ENCODE measurements at regions not wholly inside any gene's neighbourhood (a gene's known extent, or its start where the extent isn't known, plus 50 kb on each side); places are given as distances from the start of the nearest gene placed in this dataset.
A peak's percentile ranks its signal among the peaks of the same experiment; 100 is the strongest.
"Not testable (repeated sequence)": the region's sequence is repeated elsewhere in the genome, so short reads cannot be mapped to it uniquely, and the experiment has no call there.

DNA sequence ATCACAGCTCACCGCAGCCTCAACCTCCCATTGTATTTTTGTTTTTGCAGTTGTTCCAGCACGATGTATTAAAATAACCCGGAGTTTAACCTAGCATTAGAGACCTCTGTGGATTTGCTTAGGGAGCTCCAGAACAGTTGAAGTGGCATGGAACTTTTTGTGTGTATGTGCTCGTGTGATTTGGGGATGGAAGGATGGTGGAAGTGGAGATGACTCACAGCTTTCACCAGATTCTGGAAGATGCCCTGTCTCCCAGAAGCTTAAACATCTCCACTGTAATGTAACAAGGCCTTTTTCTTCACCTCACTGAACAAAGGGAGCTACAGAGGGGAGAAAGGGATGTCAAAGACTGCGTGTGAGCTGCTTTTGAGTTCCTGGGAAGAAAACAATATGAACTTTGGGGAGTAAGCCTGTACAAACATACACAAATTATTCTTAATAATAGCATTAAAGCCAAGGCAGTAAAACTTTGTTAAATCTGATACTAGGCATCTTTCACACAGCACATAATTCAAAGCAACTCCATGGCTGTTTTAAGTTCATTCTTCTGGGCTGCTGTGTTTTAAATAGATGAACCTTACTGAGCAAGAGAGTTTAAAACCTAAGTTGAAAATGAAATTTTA lies 226.4 kb downstream of the ADAMTS15 start:
- DNase-seq (ENCODE audit: low spot score): no peak

DNA sequence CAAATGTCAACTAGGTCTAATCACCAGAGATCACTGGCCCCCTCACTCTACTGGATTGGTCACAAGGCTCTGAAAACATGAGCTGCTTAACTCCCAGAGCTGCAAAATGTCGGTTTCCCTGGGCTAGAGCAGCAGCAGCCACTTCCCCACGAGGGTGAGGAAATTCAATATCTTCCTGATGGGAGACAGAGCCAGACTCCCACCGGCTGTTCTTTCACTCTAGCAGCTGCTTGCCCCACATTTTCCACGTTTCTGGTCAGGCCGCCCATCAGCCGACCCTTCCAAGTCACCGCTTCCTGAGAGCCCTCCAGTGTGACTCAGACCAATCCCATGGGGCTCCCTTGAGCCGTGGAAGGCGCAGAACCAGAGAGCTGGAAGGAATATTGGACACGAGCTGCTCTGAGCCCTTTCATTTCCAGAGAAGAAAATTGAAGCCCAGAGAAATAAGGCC lies 227.0 kb downstream of the ADAMTS15 start:
- peak; percentile 37 for DNase-seq (ENCODE audit: low spot score)

- DNase-seq (ENCODE audit: low spot score): no peak
Measured at GRCh38 chr11:130675917-130676316, 227.5 kb downstream of the ADAMTS15 start.

DNA sequence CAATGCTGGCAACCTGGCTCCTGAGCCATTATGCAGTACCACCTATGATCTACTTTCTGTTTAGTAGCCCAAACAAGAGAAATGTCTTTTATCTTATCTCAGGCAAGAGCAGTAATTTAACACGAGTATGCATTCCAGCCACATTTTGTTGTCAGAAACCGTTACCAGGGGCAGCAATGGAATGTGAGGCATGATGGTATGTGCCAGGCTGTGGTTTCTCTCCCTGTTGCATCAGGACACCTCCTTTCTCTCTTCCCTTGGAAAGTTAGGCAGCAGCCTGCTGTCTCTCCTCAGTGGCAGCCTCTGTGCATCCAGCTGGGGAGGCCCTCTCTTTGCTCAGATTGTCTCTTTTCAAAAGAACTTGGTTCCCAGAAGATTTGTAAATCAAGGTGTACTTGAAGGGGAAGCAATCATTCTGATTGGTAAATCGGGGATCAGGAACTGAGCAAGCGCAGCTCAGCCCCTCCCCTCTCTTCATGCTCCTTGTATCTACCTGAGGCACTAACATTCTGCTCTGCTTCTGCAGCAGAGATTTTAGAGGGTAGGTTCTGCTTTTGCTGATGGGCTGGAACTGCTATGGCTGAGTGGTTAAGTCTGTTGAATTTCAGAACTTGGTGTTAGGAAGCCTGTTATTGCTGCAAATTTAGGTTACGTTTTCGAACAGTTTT lies 229.2 kb downstream of the ADAMTS15 start:
- DNase-seq (ENCODE audit: low spot score): peak; percentile 85

GRCh38 chr11:130679247-130679646 lies 230.8 kb downstream of the ADAMTS15 start:
- DNase-seq (ENCODE audit: low spot score): no peak

DNA sequence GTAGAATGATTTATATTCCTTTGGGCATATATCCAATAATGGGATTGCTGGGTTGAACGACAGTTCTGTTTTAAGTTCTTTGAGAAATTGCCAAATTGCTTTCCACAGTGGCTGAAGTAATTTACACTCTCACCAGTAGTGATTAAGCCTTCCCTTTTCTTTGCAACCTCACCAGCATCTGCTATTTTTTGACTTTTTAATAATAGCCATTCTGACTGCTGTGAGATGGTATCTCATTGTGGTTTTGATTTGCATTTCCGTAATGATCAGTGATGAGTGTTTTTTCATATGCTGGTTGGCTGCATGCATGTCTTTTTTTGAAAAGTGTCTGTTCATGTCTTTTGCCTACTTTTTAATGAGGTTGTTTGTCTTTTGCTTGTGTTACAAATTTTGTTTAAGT lies 233.8 kb downstream of the SNX19 start:
- not testable (repeated sequence) for DNase-seq (ENCODE audit: low spot score)

DNA sequence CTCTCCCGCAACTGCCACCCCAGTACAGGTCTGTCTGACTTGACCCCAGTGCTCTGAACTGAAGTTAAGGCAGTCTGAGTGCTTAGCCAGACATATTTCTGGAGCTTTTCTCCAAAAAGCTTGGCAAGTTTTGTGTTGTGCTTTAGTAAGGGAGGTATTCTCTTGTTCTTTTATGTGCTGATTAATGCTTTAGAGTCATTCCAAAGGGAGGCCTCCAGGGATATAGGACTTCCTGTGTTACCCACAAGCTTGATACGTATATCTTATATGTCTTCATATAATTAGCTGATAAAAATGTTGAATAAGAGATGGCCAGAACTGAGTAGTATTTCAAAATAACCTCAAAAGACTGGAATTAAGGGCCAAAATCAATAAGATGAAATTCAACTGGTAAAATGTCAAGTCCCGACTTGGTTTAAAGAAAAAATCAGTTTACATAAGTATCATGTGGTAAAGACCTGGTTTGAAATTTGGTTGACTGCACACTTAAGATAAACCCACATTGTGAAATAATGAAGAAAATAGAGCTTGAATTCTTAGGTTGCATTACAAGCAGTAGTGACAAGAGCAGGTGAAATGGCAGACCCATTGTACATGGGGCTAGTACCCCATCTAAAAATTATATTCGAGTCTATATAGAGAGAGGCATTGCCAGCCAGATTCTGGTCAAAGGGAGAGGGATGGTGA lies 226.9 kb downstream of the SNX19 start:
- DNase-seq (ENCODE audit: low spot score): no peak

- no peak for DNase-seq (ENCODE audit: low spot score)
Measured at GRCh38 chr11:130691581-130691980, 224.7 kb downstream of the SNX19 start.

- no peak for DNase-seq (ENCODE audit: low spot score)
Measured at GRCh38 chr11:130692220-130692619, 224.1 kb downstream of the SNX19 start.

DNA sequence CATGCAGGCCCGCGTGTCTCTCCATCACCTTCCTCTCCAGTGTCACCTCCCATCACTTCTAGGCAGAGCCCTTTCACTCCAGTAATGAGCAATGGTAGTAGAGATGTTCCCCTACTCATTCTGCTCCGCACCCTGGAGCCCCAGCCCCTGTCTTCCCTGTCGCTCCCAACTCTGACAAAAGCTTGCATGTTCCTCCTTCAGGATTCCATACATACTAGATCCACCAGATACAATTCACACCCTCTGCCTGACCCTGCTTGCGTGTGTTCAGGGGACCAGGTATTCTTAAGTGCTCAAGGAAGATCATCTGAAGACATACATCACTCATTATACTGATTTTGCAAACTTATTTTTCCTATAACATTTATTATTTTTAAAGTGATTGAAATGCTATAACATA lies 222.7 kb downstream of the SNX19 start:
- no peak for DNase-seq (ENCODE audit: low spot score)

DNA sequence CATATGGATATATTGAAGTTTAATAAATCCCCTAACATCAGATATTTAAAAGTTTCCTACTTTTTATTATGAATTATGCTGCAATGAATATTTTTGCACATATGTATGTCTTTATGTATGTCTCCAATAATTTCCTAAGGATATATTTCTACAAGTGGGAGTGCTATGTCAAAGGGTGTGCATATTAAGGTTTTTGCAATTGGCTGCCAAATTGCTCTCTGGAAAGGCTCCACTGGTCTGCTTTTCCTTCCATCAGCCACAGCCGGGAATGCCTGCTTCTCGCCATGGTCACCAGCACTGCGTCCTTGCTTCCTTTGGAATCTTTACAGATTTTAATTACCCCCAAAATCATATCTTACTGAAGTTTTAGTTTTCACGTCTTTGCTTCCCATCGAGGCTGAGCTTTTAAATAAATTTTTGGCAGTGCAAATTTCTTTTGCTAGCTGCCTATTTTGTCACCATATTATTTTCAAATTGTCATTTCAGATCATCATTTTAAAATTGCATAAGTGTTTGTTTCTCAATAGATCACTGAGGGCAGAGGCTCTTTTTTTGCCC lies 221.7 kb downstream of the SNX19 start:
- no peak for DNase-seq (ENCODE audit: low spot score)

DNA sequence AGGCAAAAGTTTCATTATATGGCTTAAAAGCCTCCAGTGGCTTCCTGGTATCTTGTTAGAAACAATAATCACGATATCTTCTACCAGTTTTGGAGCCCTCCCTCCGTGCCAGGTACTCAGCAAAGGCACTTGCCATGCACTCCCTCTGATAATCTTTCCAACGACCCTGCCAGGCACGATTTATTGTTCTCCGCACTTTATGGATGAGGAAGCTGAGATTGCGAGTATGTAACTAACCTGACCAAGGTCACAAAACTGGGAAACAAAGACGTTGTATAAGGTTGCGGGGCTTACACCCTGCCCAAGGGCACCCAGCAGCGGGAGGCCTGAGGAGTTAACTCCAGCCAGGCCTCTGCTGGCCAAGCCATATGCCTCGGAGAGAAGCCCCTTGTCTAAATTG lies 218.1 kb downstream of the SNX19 start:
- no peak for DNase-seq (ENCODE audit: low spot score)

DNA sequence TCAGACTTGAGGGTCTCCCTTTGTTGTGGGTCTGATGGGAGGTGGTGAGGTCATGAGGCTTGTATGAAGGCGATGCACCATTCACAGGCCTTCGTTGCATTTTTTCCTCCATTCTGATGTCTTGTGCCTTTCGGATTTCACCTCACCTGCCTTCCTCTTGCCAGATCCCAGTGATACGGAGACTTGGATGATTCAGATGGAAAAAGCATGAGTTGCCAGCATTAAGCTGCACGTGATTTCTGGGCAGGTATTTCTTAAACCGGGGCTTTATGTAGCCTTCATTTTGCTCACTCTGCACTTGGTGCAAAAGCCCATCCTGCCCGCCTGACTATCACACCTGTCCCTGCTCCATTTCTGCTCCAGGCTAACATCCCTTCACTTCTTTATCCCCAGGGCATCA lies 216.7 kb downstream of the SNX19 start:
- DNase-seq (ENCODE audit: low spot score): no peak

DNA sequence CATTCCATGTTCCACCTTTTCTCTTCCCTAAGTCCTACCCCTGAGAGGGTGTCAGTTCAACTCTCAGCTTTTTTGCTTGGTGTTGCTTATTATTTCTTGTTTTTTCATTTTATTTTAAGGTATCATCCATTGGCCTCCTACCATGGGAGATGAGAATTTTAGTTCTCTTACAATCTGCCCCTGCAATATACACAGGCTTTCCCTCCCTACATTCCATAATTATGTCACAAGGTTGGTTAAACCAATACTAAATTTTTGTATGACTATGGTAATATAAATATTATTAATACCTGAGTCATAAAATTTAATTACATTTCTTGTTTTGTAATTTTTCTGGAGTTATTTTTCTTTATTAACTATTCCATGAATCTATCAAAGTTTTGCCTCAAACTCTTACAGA lies 216.2 kb downstream of the SNX19 start:
- no peak for DNase-seq (ENCODE audit: low spot score)

DNA sequence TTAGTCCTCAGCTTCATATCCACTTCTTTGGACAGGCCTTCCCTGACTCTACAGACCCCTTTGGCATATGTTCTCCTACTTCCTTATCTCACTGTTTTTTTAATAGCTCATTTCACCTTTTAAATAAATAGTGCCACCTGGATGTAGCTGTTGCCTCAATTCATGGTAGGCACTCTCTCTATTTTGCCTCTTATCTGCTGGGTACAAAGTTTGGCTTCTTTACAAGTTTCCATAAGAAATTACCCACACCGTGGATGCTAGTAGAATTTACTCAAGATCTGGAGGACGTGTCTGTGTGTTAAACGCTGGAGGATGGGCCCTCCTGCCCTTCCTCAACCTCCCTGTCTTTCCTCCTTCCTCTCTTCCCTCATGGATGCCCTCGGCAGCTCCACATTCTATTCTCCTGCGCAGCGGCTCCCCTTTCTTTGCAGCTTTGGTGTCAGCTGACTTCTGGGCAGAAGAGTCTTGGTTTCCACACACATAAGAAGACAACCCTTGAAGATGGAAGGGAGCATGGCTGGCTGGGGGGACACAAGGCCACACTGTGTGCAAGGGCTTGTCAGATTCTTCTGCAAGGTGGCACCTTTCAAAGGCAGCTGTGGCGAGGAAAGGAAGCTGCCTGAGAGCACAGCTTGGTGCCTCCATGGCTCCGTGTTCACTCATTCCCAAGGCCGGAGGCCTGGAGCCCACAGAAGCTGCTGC lies 212.6 kb downstream of the SNX19 start:
- no peak for DNase-seq (ENCODE audit: low spot score)

DNA sequence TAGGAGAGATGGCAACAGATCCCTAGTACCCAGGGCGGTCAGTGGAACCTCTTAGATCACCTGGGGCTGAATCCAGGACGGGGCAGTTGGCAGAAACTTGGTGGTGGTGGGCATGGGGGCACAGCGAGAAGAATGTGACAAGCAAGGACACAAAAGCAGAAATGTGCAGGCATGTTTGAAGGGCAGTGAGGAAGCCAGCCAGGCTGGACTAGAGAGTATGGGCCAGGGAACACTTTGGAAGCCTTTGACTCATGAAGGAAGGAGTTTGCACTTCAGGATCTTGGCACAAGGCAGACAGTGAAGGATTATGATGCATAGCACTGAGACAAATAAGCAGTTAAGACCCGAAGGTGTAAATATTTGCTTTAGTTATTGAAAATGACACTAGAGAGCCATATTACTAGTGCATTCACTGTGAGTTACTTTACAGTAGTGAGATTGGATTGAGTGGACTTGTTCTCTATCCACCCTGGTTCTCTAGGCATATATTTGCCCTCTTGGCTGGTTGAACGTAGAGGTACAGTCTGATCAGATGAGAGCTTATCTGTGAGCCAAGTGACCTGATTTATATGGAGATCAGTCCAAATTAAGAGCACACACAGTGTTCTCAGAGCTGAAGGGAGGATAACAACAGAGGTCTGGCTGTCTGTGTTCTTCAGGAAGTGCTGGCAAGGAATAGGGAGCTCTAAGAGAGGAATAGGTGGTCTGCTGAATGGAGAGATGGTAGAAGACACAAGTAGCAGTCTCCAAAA lies 210.4 kb downstream of the SNX19 start:
- DNase-seq (ENCODE audit: low spot score): no peak

DNA sequence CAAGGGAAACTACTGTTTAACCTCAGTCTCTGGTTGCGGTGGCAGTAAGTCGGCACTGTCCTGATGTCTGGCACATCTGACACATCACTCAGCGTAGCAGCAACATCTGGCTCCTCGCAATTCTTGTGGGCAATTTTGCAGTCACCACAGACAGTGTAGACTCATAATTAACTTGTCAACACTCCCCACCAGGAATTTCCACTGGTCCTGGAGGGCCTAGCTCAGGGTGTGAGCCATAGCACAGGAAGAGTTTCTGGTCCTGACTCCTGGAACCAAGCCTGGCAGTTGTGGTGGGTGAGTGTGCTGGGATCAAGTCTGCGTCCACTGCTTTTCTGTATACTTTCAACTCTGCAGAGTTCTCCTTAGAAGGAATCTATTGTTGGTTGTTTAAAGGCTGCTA lies 209.7 kb downstream of the SNX19 start:
- no peak for DNase-seq (ENCODE audit: low spot score)

GRCh38 chr11:130707217-130707616 lies 209.1 kb downstream of the SNX19 start:
- DNase-seq (ENCODE audit: low spot score): no peak

DNA sequence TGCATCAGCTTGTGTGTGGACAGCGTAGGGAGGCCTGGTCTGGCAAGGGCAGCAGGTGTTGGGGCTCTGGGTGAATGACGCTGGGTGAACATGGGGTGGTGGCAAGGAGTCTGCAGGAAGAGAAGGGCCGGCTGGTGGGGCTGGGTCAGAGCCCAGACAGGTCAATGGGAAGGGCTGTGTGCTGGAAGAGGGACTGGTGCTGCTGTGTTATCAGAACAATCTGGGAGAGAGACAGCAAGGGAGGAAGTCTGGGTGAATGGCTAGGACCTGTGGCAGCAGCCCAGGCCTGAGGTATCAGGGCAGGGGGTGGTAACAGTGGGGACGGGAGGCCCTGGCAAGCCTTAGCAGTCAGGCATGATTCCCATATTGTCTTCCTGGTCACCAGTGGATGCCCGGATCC lies 206.7 kb downstream of the SNX19 start:
- DNase-seq (ENCODE audit: low spot score): no peak

- DNase-seq (ENCODE audit: low spot score): no peak
Measured at GRCh38 chr11:130710021-130710420, 206.3 kb downstream of the SNX19 start.

- no peak for DNase-seq (ENCODE audit: low spot score)
Measured at GRCh38 chr11:130710497-130711012, 205.7 kb downstream of the SNX19 start.
